GM12872 (cell line): ENCODE measurements at regions not wholly inside any gene's neighbourhood (a gene's known extent, or its start where the extent isn't known, plus 50 kb on each side); places are given as distances from the start of the nearest gene placed in this dataset.

ENCODE experiments used
- TF ChIP-seq, protein P1 (sequence below): IDR thresholded peaks from 3 replicates; pipeline ENCODE4 v1.5.1; 2011; ENCODE audit warnings: low read depth, mild to moderate bottlenecking, low read length, moderate library complexity; ENCODE audit not compliant: insufficient read depth

DNA sequence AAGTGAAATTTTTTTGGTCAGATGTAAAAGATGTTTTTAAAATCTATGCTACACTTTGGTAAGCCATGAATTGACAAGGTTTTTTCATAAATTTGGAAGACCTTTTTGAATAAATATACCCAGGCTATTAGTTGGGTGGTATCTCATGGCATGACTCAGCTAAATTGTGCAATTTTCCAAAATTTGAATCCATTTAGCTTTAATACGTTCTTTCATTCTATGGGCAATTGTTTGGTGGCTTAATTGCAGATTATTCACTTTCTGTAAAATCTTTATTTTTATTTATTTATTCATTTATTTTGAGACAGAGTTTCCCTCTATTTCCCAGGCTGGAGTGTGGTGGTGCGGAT lies 82.8 kb upstream of the TNRC6A start:
- TF ChIP-seq, protein P1, sequence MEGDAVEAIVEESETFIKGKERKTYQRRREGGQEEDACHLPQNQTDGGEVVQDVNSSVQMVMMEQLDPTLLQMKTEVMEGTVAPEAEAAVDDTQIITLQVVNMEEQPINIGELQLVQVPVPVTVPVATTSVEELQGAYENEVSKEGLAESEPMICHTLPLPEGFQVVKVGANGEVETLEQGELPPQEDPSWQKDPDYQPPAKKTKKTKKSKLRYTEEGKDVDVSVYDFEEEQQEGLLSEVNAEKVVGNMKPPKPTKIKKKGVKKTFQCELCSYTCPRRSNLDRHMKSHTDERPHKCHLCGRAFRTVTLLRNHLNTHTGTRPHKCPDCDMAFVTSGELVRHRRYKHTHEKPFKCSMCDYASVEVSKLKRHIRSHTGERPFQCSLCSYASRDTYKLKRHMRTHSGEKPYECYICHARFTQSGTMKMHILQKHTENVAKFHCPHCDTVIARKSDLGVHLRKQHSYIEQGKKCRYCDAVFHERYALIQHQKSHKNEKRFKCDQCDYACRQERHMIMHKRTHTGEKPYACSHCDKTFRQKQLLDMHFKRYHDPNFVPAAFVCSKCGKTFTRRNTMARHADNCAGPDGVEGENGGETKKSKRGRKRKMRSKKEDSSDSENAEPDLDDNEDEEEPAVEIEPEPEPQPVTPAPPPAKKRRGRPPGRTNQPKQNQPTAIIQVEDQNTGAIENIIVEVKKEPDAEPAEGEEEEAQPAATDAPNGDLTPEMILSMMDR = no peak

DNA sequence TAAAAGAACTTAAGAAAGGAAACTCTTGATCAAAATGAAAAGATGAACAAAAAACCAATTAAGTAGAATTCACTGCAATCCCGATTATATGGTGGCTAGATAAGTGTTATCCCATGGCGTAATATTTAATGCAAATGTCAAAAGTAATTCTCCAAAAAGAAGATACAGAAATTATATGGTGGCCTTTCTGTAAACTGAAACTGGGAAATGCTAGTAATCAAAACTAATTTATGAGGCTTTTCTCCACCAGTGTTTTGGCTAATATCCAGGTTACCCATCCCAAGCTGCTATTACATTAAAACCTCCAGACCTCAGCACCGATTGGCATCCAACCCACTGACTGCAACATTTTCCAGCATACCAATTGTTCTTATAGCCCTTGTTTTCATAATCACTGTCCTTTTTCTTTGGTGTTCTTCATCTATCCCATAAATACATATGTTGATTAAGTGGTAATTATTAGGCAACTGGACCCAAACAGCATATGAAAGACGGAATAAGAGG lies 77.2 kb upstream of the TNRC6A start:
- TF ChIP-seq, protein P1 = no peak

DNA sequence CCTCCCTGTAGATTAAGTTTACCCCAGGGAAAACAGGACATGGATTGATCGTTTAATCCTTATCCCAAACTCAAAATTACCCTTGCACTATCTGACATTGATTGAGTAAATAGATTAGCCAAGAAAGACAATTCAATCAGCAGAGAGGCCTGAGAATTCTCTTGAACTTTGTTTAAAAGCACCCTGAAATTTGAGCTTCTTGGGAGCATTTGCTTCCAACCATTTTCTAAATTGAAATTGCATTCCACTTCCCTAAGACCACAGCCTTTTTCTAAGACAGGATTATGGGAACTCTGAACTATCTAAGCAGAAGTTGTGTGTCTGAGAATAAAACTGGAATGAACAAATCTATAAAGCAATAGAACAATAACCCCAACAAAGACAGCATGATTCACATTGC lies 76.6 kb upstream of the TNRC6A start:
- TF ChIP-seq, protein P1 = no peak

DNA sequence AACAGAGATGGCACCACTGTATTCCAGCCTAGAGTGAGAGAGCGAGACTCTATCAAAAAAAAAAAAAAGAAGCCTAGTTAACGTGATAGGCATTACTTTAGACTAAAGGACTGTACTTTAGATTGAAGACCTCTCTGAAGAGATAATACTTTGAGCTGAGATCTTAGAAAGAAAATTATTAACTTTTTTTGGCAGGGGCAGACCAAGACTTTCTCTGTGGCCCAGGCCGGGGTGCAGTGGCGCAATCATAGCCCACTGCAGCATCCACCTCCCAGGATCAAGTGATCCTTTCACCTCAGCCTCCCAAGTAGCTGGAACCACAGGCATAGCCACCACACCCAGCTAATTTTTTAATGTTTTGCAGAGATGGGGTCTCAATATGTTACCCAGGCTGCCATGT lies 75.7 kb upstream of the TNRC6A start:
- TF ChIP-seq, protein P1 = no peak

DNA sequence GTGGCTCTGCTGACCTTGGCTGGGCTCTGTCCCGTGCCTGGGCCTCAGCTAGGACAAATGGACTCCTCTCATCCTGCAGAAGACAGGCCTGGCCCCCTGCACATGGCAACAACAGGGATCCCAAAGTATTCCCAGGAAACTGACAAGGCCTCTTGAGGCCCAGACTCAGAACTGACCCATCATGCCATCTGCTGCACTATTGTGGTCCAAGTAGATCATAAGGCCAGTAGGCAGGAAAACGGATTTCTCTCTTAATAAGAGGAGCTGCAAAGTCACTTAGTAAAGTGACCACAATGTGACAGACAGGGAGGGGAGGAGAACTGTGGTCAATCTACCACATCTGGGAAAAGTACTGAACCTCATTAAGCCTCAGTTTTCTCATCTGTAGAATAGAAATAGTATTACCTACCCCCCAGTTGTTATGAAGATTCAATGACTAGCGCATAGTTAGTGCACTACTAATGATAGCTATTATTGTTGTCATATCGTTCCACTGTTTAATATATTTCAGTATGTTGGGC lies 62.1 kb upstream of the TNRC6A start:
- TF ChIP-seq, protein P1 = no peak

DNA sequence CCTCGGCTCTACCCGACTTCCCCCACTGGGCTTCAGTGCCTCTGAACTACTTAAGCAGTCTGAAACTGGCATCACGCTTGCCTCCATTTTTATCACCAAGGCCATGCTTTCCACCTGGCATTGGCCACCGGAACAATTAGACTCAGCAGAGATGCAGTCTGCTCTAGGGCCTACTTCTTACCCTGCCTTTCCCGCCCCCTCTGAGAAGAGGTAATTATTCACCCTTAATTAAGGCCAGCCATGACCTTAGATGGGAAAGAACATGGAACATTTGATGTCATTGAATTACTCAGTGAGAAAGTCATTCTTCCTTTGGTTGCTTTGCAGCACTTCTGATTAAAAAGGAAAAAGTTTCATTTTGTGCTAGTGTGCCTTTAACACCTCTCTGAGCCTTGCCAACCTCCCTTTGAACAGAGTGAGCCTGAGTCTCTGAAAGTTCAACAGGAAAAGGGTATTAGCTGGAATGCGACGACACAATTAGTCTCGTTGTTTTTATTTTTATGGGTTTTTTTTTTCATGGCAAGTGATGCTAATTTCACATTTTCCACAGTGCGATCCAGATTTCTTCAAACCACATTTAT lies 60.9 kb upstream of the TNRC6A start:
- TF ChIP-seq, protein P1 = no peak

DNA sequence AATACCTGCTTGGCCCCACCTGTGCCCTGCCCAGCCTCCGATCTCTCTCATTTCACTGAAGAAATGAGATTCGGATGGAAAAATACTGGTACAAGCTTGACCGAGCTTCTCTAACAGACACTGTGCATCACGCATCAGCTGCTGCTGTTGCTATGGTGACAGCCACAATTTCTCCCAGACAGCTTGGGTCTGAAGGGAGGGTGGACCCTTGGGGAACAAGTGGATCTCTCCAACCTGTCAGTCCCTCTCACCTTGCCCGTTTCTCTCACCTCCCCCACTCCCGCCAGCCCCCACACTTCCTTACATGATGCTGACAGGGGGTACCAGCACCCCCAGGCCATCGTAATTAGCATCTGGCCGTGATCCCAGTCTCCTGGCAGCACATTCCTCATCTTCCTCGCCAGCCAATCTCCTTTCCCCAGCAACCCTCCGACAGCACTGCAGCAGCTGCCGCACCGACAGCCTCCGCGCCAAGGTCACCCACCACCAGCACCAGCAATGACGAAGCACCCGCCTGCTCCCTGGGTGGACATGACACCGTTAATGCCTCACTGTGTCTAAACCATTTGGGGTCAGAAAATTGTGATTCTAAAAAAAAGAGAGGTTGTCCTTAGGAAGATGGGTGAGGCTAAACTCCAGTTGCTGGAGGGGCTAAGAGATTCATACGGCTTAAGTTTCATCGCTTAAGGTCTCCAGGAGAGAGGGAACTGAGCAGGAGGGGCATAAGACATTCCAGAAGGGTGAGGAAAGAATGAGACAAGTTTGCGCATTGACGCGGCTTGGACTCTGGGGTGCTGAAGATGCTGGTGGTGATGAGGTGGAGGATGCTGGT lies 58.6 kb upstream of the TNRC6A start:
- TF ChIP-seq, protein P1 = no peak
